Vagina (tissue), 2 donors: ENCODE measurements at regions not wholly inside any gene's neighbourhood (a gene's known extent, or its start where the extent isn't known, plus 50 kb on each side); places are given as distances from the start of the nearest gene placed in this dataset.

Experiments
- POLR2A ChIP-seq, 2 donors: fragments of 450-650 bp; IDR thresholded peaks; one replicate each; pipeline ENCODE4 v1.6.1; 2017; ENCODE audit warnings: antibody characterized with exemption in 2 of 2, mild to moderate bottlenecking in 2 of 2, moderate library complexity in 2 of 2
- TF ChIP-seq, protein P1 (sequence below), 3 experiments: fragments of 450-650 bp in 2 of 3; fragments of 200-600 bp in 1 of 3; sonication (generic) in 1 of 3; IDR thresholded peaks; one replicate each; pipeline ENCODE4 v1.5.1; 2017 to 2019; ENCODE audit warnings: antibody characterized with exemption in 3 of 3, mild to moderate bottlenecking in 2 of 3, moderate library complexity in 2 of 3

DNA sequence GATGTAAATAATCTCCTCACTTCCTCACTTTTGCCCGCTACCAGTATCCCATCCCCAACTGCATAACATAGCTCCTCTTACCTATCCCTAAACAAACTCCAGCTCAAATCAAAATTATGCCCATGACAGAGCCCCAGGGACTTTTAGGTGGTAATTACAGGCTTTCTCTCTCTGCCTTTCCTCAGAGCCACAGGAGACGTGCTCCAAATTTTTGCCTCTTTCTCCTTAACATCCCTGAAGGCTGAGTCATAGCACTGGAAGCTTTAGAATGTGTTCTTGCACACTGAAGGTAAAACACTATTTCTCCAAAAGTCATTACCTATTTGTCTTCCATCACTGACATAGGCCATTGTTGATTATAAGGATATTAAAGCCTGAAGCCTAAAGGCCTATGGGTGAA lies 263.5 kb upstream of the PLD5 start:
- TF ChIP-seq, protein P1, sequence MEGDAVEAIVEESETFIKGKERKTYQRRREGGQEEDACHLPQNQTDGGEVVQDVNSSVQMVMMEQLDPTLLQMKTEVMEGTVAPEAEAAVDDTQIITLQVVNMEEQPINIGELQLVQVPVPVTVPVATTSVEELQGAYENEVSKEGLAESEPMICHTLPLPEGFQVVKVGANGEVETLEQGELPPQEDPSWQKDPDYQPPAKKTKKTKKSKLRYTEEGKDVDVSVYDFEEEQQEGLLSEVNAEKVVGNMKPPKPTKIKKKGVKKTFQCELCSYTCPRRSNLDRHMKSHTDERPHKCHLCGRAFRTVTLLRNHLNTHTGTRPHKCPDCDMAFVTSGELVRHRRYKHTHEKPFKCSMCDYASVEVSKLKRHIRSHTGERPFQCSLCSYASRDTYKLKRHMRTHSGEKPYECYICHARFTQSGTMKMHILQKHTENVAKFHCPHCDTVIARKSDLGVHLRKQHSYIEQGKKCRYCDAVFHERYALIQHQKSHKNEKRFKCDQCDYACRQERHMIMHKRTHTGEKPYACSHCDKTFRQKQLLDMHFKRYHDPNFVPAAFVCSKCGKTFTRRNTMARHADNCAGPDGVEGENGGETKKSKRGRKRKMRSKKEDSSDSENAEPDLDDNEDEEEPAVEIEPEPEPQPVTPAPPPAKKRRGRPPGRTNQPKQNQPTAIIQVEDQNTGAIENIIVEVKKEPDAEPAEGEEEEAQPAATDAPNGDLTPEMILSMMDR (IDR thresholded peaks at IDR 0.05), result no peak
- no peak for TF ChIP-seq POLR2A (IDR thresholded peaks at IDR 0.05)
